ENCODE measurements at regions not wholly inside any gene's neighbourhood (a gene's known extent, or its start where the extent isn't known, plus 50 kb on each side); places are given as distances from the start of the nearest gene placed in this dataset.

GRCh38 chr15:69862540-69862939 is 235.2 kb downstream of the TLE3 start:
- Histone ChIP-seq H3K36me3 (ENCODE audit: low read depth) (no peaks in the 10 kb centered on the region), H4K20me1 (ENCODE audit: insufficient read depth) (no peaks in the 10 kb centered on the region), H2AFZ (no peak overlapping the region), H3K4me1 (replicated peaks; ENCODE audit: insufficient read depth) (peaks cover 21% of the 10 kb centered on the region), H3K9me3 (ENCODE audit: insufficient read depth, low read depth) (no peaks in the 10 kb centered on the region), H3K4me3 (no peak overlapping the region), H3K27ac (no peak overlapping the region), H3K79me2 (ENCODE audit: low read depth) (no peaks in the 10 kb centered on the region), H3K4me2 (no peak overlapping the region), H3K9me2 (ENCODE audit: insufficient read depth) (no peaks in the 10 kb centered on the region), H3K27me3 (ENCODE audit: insufficient read depth, low read depth) (no peaks in the 10 kb centered on the region), H3F3A (ENCODE audit: insufficient read depth, low read depth) (no peaks in the 10 kb centered on the region)
- no peak for DNase-seq
- ChIA-PET CTCF (no interaction called here), POLR2A (ENCODE audit: unreplicated experiment) (interaction anchor here (0.5 kb wide), 1 partner anchor 44 kb away, joined by 3 read pairs; no protein-coding TSS in a partner anchor)
- TF ChIP-seq EZH2 (IDR thresholded peaks at IDR 0.05; ENCODE audit: low read depth) (no peak), CTCF (conservative IDR thresholded peaks at IDR 0.05) (no peak)
- no TSS peak for BruUV-seq (replicated peaks)
- intact Hi-C loops (cut with micrococcal nuclease; ENCODE audit: unreplicated experiment), result no loop called here

GRCh38 chr15:69863446-69863845 is 234.3 kb downstream of the TLE3 start:
- intact Hi-C loops (cut with micrococcal nuclease; ENCODE audit: unreplicated experiment), result no loop called here

GRCh38 chr15:69865369-69865768 is 232.3 kb downstream of the TLE3 start:
- no peaks in the 10 kb centered on the region for H3K9me3 ChIP-seq (ENCODE audit: insufficient read depth, low read depth)
- H3K4me3 ChIP-seq, result no peak overlapping the region
- H3K36me3 ChIP-seq (ENCODE audit: low read depth), result no peaks in the 10 kb centered on the region
- no peak overlapping the region for H3K27ac ChIP-seq
- H4K20me1 ChIP-seq (ENCODE audit: insufficient read depth), result no peaks in the 10 kb centered on the region
- no peak for DNase-seq
- no peaks in the 10 kb centered on the region for H3F3A ChIP-seq (ENCODE audit: insufficient read depth, low read depth)
- no peaks in the 10 kb centered on the region for H3K9me2 ChIP-seq (ENCODE audit: insufficient read depth)
- H3K27me3 ChIP-seq (ENCODE audit: insufficient read depth, low read depth), result no peaks in the 10 kb centered on the region
- CTCF ChIA-PET, result no interaction called here
- H3K4me2 ChIP-seq, result no peak overlapping the region
- intact Hi-C loops (cut with micrococcal nuclease; ENCODE audit: unreplicated experiment), result no loop called here
- no peak overlapping the region for H2AFZ ChIP-seq
- peaks cover 33% of the 10 kb centered on the region for H3K4me1 ChIP-seq (replicated peaks; ENCODE audit: insufficient read depth)
- BruUV-seq (replicated peaks), result no TSS peak
- POLR2A ChIA-PET (ENCODE audit: unreplicated experiment), result no interaction called here
- TF ChIP-seq CTCF (conservative IDR thresholded peaks at IDR 0.05) (no peak), EZH2 (IDR thresholded peaks at IDR 0.05; ENCODE audit: low read depth) (no peak)
- H3K79me2 ChIP-seq (ENCODE audit: low read depth), result no peaks in the 10 kb centered on the region

More at GRCh38 chr15:69863446-69863845, 234.3 kb downstream of the TLE3 start:
- no peaks in the 10 kb centered on the region for H4K20me1 ChIP-seq (ENCODE audit: insufficient read depth)
- TF ChIP-seq EZH2 (IDR thresholded peaks at IDR 0.05; ENCODE audit: low read depth) (no peak), CTCF (conservative IDR thresholded peaks at IDR 0.05) (no peak)
- no peak for DNase-seq
- H3K27ac ChIP-seq, result no peak overlapping the region
- no peak overlapping the region for H3K4me3 ChIP-seq
- no peaks in the 10 kb centered on the region for H3K79me2 ChIP-seq (ENCODE audit: low read depth)
- H3K9me2 ChIP-seq (ENCODE audit: insufficient read depth), result no peaks in the 10 kb centered on the region
- H3K9me3 ChIP-seq (ENCODE audit: insufficient read depth, low read depth), result no peaks in the 10 kb centered on the region
- H3K4me2 ChIP-seq, result no peak overlapping the region
- no peak overlapping the region for H2AFZ ChIP-seq
- H3K36me3 ChIP-seq (ENCODE audit: low read depth), result no peaks in the 10 kb centered on the region
- ChIA-PET CTCF (no interaction called here), POLR2A (ENCODE audit: unreplicated experiment) (no interaction called here)
- no TSS peak for BruUV-seq (replicated peaks)
- H3F3A ChIP-seq (ENCODE audit: insufficient read depth, low read depth), result no peaks in the 10 kb centered on the region
- H3K27me3 ChIP-seq (ENCODE audit: insufficient read depth, low read depth), result no peaks in the 10 kb centered on the region
- H3K4me1 ChIP-seq (replicated peaks; ENCODE audit: insufficient read depth), result peaks cover 21% of the 10 kb centered on the region

All from PC-9 (cell line).